NCI-H2227 (cell line): ENCODE measurements at regions not wholly inside any gene's neighbourhood (a gene's known extent, or its start where the extent isn't known, plus 50 kb on each side); places are given as distances from the start of the nearest gene placed in this dataset.
"Not testable (repeated sequence)": the region's sequence is repeated elsewhere in the genome, so short reads cannot be mapped to it uniquely, and the experiment has no call there.

Source experiments
- DNase-seq: peaks from one replicate; lab custom pipeline; 2025; ENCODE audit not compliant: unreplicated experiment; lab: John Stamatoyannopoulos, UW

GRCh38 chr3:104066658-104067057 is 1300.1 kb upstream of the ALCAM start:
- DNase-seq = no peak

GRCh38 chr3:104069114-104069513 is 1297.6 kb upstream of the ALCAM start:
- DNase-seq = no peak

- DNase-seq = no peak
These were observed 1295.8 kb upstream of the ALCAM start for GRCh38 chr3:104070906-104071305.

GRCh38 chr3:104080088-104080626 is 1286.6 kb upstream of the ALCAM start:
- no peak for DNase-seq

- DNase-seq = no peak
These were observed 1278.0 kb upstream of the ALCAM start for GRCh38 chr3:104088738-104089137.

- DNase-seq = not testable (repeated sequence)
These were observed 1276.7 kb upstream of the ALCAM start for GRCh38 chr3:104089987-104090386.

GRCh38 chr3:104101736-104102135 is 1265.0 kb upstream of the ALCAM start:
- DNase-seq = no peak

GRCh38 chr3:104102386-104102785 is 1264.3 kb upstream of the ALCAM start:
- DNase-seq = no peak

- no peak for DNase-seq
These were observed 1260.4 kb upstream of the ALCAM start for GRCh38 chr3:104106276-104106675.

GRCh38 chr3:104108522-104108921 is 1258.2 kb upstream of the ALCAM start:
- DNase-seq = no peak

- DNase-seq = no peak
These were observed 1240.2 kb upstream of the ALCAM start for GRCh38 chr3:104126463-104126862.

- no peak for DNase-seq
These were observed 1239.7 kb upstream of the ALCAM start for GRCh38 chr3:104126864-104127553.

GRCh38 chr3:104127830-104128229 is 1238.9 kb upstream of the ALCAM start:
- no peak for DNase-seq

- DNase-seq = no peak
These were observed 1233.9 kb upstream of the ALCAM start for GRCh38 chr3:104132566-104133403.

- no peak for DNase-seq
These were observed 1233.1 kb upstream of the ALCAM start for GRCh38 chr3:104133630-104134029.

GRCh38 chr3:104137116-104137515 is 1229.6 kb upstream of the ALCAM start:
- DNase-seq = no peak

- DNase-seq = no peak
These were observed 1221.5 kb upstream of the ALCAM start for GRCh38 chr3:104145164-104145563.

- DNase-seq = no peak
These were observed 1217.6 kb upstream of the ALCAM start for GRCh38 chr3:104149154-104149553.

- DNase-seq = no peak
These were observed 1216.0 kb upstream of the ALCAM start for GRCh38 chr3:104150724-104151123.

- DNase-seq = no peak
These were observed 1211.8 kb upstream of the ALCAM start for GRCh38 chr3:104154896-104155295.

- no peak for DNase-seq
These were observed 1200.8 kb upstream of the ALCAM start for GRCh38 chr3:104165866-104166265.

GRCh38 chr3:104168386-104168785 is 1198.3 kb upstream of the ALCAM start:
- no peak for DNase-seq
